ENCODE measurements at regions not wholly inside any gene's neighbourhood (a gene's known extent, or its start where the extent isn't known, plus 50 kb on each side); places are given as distances from the start of the nearest gene placed in this dataset.

- Histone ChIP-seq H3K27ac (ENCODE audit: low read depth in 2 of 2, low read length in 2 of 2) (no peak overlapping the region), H3K4me1 (ENCODE audit: control insufficient read depth in 2 of 3, insufficient read depth in 2 of 3, low read depth in 1 of 3, low read length in 3 of 3) (no peaks in the 10 kb centered on the region), H3K36me3 (ENCODE audit: control insufficient read depth in 2 of 3, insufficient read depth in 3 of 3, low read length in 3 of 3) (no peaks in the 10 kb centered on the region), H3K9ac (ENCODE audit: low read length in 3 of 3) (no peak overlapping the region), H3K9me3 (ENCODE audit: control insufficient read depth in 2 of 3, insufficient read depth in 1 of 3, low read length in 3 of 3) (no peaks in the 10 kb centered on the region), H3K4me3 (ENCODE audit: low read length in 3 of 3) (no peak overlapping the region), H3K27me3 (ENCODE audit: control insufficient read depth, insufficient read depth, low read length) (no peaks in the 10 kb centered on the region)
- DNase-seq (peak in 3 of 5 donors; percentile 36 to 50 (median 41)), FAIRE-seq (no peak)
- intact Hi-C loops (cut with DNase I), result no loop called here
- no peak for TF ChIP-seq CTCF (IDR thresholded peaks at IDR 0.05; ENCODE audit: borderline replicate concordance, extremely low read depth, insufficient read depth)
Measured at GRCh38 chr20:60752741-60753420, 499.2 kb upstream of the CDH4 start.

- Histone ChIP-seq H3K27me3 (ENCODE audit: control insufficient read depth, insufficient read depth, low read length) (no peaks in the 10 kb centered on the region), H3K9me3 (ENCODE audit: control insufficient read depth in 2 of 3, insufficient read depth in 1 of 3, low read length in 3 of 3) (peaks cover 0 to 2% (median 0%) of the 10 kb centered on the region in 3 donors), H3K36me3 (ENCODE audit: control insufficient read depth in 2 of 3, insufficient read depth in 3 of 3, low read length in 3 of 3) (no peaks in the 10 kb centered on the region), H3K4me3 (ENCODE audit: low read length in 3 of 3) (no peak overlapping the region), H3K27ac (ENCODE audit: low read depth in 2 of 2, low read length in 2 of 2) (no peak overlapping the region), H3K9ac (ENCODE audit: low read length in 3 of 3) (no peak overlapping the region), H3K4me1 (ENCODE audit: control insufficient read depth in 2 of 3, insufficient read depth in 2 of 3, low read depth in 1 of 3, low read length in 3 of 3) (no peaks in the 10 kb centered on the region)
- no peak for FAIRE-seq
- no peak for TF ChIP-seq CTCF (IDR thresholded peaks at IDR 0.05; ENCODE audit: borderline replicate concordance, extremely low read depth, insufficient read depth)
- no peak for DNase-seq
- intact Hi-C loops (cut with DNase I), result no loop called here
Measured at GRCh38 chr20:60754856-60755255, 497.2 kb upstream of the CDH4 start.

GRCh38 chr20:60759651-60760050 is 492.4 kb upstream of the CDH4 start:
- TF ChIP-seq CTCF (IDR thresholded peaks at IDR 0.05; ENCODE audit: borderline replicate concordance, extremely low read depth, insufficient read depth), result no peak
- DNase-seq, result no peak
- Histone ChIP-seq H3K9ac (ENCODE audit: low read length in 3 of 3) (no peak overlapping the region), H3K27me3 (ENCODE audit: control insufficient read depth, insufficient read depth, low read length) (no peaks in the 10 kb centered on the region), H3K4me1 (ENCODE audit: control insufficient read depth in 2 of 3, insufficient read depth in 2 of 3, low read depth in 1 of 3, low read length in 3 of 3) (no peaks in the 10 kb centered on the region), H3K27ac (ENCODE audit: low read depth in 2 of 2, low read length in 2 of 2) (no peak overlapping the region), H3K36me3 (ENCODE audit: control insufficient read depth in 2 of 3, insufficient read depth in 3 of 3, low read length in 3 of 3) (no peaks in the 10 kb centered on the region), H3K9me3 (ENCODE audit: control insufficient read depth in 2 of 3, insufficient read depth in 1 of 3, low read length in 3 of 3) (peaks cover 0 to 2% (median 0%) of the 10 kb centered on the region in 3 donors), H3K4me3 (ENCODE audit: low read length in 3 of 3) (no peak overlapping the region)
- FAIRE-seq, result no peak
- intact Hi-C loops (cut with DNase I), result no loop called here

Measured in kidney (tissue), 13 donors.